ENCODE measurements at regions not wholly inside any gene's neighbourhood (a gene's known extent, or its start where the extent isn't known, plus 50 kb on each side); places are given as distances from the start of the nearest gene placed in this dataset.

- no peak for TF ChIP-seq CTCF (IDR thresholded peaks at IDR 0.05)
- no peak for TF ChIP-seq EZH2 (IDR thresholded peaks at IDR 0.05; ENCODE audit: borderline replicate concordance, insufficient read depth, low read depth, low read length, poor library complexity, severe bottlenecking)
Observed at GRCh38 chr10:125505648-125506047, 177.3 kb downstream of the TEX36 start.

All from B cell (primary cell).